ENCODE measurements at regions not wholly inside any gene's neighbourhood (a gene's known extent, or its start where the extent isn't known, plus 50 kb on each side); places are given as distances from the start of the nearest gene placed in this dataset.
"Not testable (repeated sequence)": the region's sequence is repeated elsewhere in the genome, so short reads cannot be mapped to it uniquely, and the experiment has no call there.

DNA sequence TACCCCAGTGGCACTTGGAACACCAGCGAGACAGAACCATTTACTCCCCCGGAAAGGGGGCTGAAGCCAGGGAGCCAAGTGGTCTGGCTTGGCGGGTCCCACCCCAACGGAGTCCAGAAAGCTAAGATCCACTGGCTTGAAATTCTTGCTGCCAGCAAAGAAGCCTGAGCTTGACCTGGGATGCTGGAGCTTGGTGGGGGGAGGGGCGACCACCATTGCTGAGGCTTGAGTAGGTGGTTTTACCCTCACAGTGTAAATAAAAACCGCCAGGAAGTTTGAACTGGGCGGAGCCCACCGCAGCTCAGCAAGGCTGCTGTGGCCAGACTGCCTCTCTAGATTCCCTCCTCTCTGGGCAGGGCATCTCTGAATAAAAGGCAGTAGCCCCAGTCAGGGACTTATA, 62.8 kb downstream of the RPS24 start:
- DNase-seq; intact Hi-C loops (cut with DNase I); H3K4me3 ChIP-seq; H3K4me1 ChIP-seq; H3K27ac ChIP-seq; ATAC-seq; H3K9me3 ChIP-seq; H3K27me3 ChIP-seq; H3K36me3 ChIP-seq: not testable (repeated sequence)

DNA sequence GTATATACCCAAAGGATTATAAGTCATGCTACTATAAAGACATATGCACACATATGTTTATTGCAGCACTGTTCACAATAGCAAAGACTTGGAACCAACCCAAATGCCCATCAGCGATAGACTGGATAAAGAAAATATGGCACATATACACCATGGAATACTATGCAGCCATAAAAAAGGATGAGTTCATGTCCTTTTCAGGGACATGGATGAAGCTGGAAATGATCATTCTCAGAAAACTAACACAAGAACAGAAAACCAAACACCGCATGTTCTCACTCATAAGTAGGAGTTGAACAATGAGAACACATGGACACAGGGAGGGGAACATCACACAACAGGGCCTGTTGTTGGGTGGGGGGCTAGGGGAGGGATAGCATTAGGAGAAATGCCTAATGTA, 68.9 kb downstream of the RPS24 start:
- H3K4me1 ChIP-seq; H3K4me3 ChIP-seq; H3K27ac ChIP-seq; H3K27me3 ChIP-seq; H3K36me3 ChIP-seq; DNase-seq; ATAC-seq; intact Hi-C loops (cut with DNase I): not testable (repeated sequence)
- peaks cover 0 to 28% of the 10 kb centered on the region in 2 donors for H3K9me3 ChIP-seq

DNA sequence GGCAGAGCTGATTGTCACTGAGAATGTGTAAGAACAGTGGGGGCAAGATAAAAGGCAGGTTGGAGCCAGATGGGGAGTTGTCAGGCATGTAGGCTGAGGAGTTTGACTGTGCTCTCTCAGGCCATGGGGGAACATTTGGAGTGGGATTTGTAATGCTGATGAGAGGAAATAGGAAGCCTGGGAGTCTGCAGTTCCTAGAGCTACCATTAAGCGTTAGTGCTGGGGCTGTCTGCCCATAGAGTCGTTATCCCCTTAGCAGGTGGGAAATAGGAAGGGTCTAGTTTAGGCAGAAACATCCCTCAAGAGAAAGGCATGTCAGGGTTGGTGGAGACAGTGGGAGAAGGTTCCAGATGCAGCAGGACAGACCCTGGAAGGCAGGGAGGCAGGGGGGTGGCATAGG, 75.5 kb downstream of the RPS24 start:
- no peak overlapping the region for H3K27ac ChIP-seq
- no peak overlapping the region for H3K4me3 ChIP-seq
- no peak for ATAC-seq
- peaks cover 0 to 9% of the 10 kb centered on the region in 2 donors for H3K9me3 ChIP-seq
- H3K4me1 ChIP-seq = no peaks in the 10 kb centered on the region
- TF ChIP-seq, protein P1, sequence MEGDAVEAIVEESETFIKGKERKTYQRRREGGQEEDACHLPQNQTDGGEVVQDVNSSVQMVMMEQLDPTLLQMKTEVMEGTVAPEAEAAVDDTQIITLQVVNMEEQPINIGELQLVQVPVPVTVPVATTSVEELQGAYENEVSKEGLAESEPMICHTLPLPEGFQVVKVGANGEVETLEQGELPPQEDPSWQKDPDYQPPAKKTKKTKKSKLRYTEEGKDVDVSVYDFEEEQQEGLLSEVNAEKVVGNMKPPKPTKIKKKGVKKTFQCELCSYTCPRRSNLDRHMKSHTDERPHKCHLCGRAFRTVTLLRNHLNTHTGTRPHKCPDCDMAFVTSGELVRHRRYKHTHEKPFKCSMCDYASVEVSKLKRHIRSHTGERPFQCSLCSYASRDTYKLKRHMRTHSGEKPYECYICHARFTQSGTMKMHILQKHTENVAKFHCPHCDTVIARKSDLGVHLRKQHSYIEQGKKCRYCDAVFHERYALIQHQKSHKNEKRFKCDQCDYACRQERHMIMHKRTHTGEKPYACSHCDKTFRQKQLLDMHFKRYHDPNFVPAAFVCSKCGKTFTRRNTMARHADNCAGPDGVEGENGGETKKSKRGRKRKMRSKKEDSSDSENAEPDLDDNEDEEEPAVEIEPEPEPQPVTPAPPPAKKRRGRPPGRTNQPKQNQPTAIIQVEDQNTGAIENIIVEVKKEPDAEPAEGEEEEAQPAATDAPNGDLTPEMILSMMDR (IDR thresholded peaks at IDR 0.05) = no peak
- DNase-seq = no peak
- intact Hi-C loops (cut with DNase I) = no loop called here
- H3K27me3 ChIP-seq = no peaks in the 10 kb centered on the region
- no peaks in the 10 kb centered on the region for H3K36me3 ChIP-seq

DNA sequence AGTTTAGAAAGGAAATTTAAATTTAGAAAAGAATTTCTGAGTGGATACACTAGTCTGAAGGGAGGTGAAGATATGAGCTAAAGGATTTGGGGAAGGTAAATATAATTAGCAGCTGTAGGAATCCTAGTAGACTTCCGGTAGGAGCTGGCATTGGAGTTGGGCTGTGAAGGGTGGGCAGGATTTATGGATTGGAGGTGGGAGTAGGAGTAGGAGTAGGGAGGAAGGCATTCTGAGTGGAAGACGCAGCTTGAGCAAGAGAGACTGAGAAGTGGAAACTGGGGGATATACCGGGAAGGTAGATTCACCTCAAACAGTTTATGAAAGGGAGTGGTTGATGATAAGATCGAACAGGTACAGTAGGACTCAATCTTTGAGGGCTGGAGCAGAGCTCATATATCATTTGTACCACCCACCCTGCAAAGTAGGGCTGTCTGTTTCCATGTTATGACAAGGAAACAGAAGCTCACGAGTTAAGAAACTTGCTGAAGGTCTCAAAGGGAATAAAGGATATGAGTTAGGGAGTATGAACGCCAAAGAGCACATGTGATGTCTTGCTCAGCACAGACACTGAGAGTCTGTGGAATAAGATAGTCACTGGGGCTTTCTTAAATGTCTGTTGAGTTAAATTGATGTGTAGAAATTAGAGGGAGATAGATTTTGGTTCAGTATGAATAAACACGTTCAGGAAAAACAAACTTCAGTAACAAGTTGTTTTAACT, 81.6 kb downstream of the RPS24 start:
- ATAC-seq = no peak
- H3K27ac ChIP-seq = no peak overlapping the region
- no peaks in the 10 kb centered on the region for H3K4me1 ChIP-seq
- no peaks in the 10 kb centered on the region for H3K36me3 ChIP-seq
- no peak overlapping the region for H3K4me3 ChIP-seq
- intact Hi-C loops (cut with DNase I) = no loop called here
- H3K27me3 ChIP-seq = no peaks in the 10 kb centered on the region
- TF ChIP-seq, protein P1 (IDR thresholded peaks at IDR 0.05) = no peak
- DNase-seq = no peak
- H3K9me3 ChIP-seq = no peaks in the 10 kb centered on the region

DNA sequence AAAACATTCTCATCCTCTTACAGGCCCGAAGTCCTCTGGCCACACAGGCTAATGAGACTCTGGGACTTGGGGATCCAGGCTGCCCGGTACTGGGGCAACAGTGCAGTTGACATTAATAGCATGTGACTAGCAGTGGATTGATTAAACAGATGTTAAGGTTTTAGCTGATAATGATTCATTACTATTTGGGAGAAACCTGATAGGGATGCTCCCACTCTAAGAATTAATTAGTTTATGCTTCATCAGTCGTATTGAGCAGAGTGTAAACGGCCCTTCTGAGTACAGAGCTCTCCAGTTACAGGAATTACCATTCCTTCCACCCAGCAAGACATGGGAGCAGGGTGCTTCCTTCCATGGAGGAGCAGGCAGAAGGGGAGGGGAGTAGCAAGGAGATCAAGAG, 82.7 kb downstream of the RPS24 start:
- Histone ChIP-seq H3K9me3 (peaks cover 0 to 8% of the 10 kb centered on the region in 2 donors), H3K27ac (no peak overlapping the region), H3K4me1 (no peaks in the 10 kb centered on the region), H3K36me3 (no peaks in the 10 kb centered on the region), H3K4me3 (no peak overlapping the region), H3K27me3 (no peaks in the 10 kb centered on the region)
- DNase-seq = no peak
- ATAC-seq = no peak
- intact Hi-C loops (cut with DNase I) = no loop called here
- TF ChIP-seq, protein P1 (IDR thresholded peaks at IDR 0.05) = no peak

DNA sequence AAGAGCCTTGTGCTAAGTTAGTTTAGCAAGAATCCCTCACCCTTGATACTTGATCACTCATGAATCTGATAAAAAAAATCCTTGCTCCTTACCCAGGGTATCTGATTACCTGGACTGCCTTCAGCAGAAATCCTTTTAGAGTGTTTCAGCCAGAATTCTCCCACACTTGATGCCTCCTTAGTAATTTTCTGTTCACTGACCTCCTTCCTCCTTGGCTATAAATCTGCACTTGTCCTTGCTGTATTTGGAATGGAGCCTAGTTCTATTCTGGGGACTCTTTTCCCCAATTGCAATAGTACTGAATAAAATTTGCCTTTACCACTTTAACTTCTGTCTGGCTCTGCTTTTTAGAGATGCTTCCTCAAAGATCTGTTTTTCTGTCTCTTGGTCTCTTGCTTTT, 84.9 kb downstream of the RPS24 start:
- ATAC-seq (no peak), DNase-seq (no peak)
- Histone ChIP-seq H3K4me1 (no peaks in the 10 kb centered on the region), H3K27ac (no peak overlapping the region), H3K36me3 (no peaks in the 10 kb centered on the region), H3K4me3 (no peak overlapping the region), H3K9me3 (peaks cover 0 to 30% of the 10 kb centered on the region in 2 donors), H3K27me3 (no peaks in the 10 kb centered on the region)
- intact Hi-C loops (cut with DNase I) = no loop called here
- TF ChIP-seq, protein P1 (IDR thresholded peaks at IDR 0.05) = no peak

Measured in left lung (tissue), 4 donors.